HUDEP-2 (cell line): ENCODE measurements at regions not wholly inside any gene's neighbourhood (a gene's known extent, or its start where the extent isn't known, plus 50 kb on each side); places are given as distances from the start of the nearest gene placed in this dataset.

Experiments
- DNase-seq, 76 experiments: peaks; one replicate each; lab custom pipeline; 2025; ENCODE audit not compliant: unreplicated experiment in 76 of 76; lab: John Stamatoyannopoulos, UW

DNA sequence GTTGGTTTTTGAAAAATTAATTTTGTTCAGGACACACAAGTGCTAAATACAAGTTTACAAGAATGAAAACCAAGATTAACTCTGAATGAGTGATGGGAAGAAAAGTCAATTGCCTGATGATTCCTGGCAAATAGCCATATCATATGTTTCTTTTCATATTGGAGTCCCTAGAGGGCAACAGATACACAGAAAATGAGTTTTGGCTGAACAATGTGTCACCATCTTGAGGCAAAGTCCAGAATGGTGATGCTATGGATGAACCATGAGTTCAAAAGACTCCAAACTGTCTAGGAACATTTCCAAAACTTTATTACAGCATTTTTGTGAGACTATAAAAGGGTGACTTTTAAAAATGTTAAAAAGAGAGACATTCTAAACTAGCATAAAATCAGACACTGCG lies 382.9 kb downstream of the TMEM161B start:
- DNase-seq = no peak

DNA sequence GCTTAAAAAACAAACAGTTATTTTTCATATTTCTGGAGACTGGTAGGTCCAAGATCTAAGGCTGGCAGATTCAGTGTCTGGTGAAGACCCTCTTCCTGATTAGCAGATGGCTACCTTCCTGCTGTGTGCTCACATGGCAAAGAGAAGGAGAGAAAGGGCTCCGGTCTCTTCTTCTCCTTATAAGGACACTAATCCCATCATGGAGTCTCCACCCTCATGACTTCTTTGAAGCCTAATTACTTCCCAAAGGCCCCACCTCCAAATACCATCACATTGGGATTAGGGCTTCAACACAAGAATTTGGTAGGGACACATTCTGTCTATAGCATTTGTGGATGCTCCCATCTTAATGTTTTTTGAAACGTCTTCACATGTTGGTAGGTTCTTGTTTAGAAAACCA lies 391.1 kb downstream of the TMEM161B start:
- no peak for DNase-seq

DNA sequence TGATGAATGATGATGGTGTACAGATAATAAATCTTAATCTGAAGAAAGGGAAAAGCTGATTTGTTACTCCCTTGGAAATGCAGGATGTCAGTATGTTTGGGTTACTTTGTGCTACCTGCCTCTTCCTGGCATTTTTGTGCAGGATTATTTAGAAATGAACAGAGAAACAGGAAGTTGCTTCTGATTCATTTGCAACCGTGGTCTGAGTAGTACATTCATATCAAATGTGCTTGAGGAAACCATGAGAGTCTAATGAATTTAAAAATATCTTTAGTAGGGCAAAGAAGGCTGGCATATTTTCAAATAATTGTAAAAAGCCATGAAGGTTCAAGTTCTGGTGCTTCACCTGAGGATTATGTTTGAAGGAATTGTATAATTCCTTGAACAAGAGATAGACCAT lies 391.6 kb downstream of the TMEM161B start:
- DNase-seq = no peak

DNA sequence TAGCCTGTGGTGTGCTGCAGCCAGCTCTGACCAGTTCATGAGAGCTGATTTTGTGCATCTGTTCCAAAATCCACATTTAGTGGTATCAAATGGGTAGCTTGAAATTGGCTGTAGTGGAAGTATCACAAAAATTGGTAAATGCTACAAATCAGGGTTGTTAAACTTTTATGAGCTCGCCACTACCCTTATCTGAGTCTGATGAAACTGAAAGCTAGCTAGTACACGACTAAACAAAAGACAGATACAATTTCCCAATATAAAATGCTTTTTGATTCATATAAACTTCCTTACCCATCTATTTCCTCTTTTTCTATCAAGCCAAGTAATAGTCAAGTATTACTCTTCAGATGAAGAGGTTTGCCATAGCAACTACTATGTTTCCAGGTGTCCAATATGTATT lies 392.0 kb downstream of the TMEM161B start:
- DNase-seq = no peak

DNA sequence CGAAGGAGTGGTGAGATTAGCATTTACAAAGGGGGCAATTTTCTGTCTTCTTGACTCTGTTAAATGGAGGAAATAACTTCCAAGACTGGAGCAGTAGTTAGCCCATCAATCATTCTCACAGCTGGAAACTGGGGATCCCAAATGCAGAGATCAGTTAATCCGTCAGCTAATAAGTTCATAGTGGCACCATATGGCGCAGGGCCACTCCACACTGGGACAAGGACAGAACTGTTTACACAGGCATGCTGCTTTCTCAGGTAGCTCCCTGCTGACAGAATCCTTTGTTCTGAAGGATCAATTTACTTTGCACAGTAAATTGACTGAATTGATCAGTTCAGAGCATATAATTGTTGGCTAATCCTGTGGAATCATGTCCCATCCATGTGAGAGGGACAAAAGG lies 395.7 kb downstream of the TMEM161B start:
- no peak for DNase-seq

DNA sequence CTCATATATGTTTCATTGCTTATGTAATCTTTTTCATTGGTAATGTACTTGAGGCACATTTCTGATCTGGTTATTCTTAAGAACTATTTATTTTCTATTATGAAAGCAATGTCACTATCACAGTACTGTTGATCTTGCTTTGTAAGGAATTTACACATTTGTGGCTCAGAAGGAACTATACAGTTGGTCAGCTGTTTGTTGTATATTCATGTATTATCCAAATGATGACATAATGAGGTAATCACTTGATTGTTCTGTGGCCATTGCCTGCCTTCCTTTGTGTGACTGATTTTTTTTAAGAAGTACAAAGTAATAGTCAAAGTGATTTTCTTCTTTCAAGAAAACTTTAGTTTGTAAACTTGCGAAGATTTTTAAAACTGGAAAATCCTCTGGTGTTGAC lies 399.9 kb downstream of the TMEM161B start:
- no peak for DNase-seq

DNA sequence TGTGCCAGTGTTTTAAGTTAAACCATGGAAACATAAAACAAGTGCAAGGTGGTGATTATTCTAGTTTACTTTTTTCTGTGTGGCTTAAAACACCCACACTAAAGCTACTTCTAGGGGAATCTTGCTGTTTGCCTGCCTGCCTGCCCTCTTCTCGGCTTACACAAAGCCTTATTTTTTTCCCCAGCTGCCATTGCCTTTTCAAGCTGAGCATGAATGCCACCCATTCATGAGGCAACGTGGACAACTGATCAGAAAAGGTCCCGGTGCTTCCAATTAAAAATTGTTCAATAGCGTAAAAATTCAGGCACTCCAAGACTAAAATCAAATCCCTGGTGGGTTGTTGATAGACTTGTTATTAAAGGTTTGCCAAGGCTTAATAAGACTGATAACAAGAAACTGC lies 401.4 kb downstream of the TMEM161B start:
- DNase-seq = no peak

DNA sequence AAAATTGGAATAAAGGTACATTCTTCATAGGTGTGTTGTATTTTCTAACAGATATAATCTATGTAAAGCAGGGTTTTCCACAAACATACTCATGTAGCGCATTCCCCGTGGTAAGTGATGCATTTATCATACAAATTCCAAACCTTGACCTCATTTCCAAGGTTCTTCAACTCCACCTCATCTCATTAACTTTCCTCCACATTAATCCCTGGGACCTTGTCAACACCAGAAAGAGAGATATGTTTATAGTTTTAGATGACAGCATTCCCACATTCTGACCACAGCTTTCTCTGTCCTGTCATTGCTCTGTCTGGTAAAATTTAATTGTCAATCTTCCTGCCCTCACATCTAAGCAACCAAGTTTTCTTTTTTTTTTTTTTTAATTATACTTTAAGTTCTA lies 415.1 kb downstream of the TMEM161B start:
- no peak for DNase-seq

DNA sequence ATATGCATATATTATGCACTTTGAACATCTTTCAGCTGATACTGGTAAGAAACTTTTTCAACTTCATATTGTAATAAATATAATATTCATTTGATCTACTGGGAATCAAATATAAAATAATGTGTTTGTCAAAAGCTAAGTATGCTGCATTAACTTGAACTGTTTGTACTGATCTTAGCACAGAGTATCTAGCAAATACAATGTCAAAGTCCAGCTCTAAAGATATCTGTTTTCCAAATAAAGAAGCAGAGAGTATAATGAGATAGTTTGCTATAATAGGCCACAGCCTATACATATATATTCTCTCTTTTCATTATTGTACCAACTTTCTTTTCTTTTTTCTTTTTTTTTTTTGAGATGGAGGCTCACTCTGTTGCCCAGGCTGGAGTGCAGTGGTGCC lies 417.0 kb downstream of the TMEM161B start:
- no peak for DNase-seq

DNA sequence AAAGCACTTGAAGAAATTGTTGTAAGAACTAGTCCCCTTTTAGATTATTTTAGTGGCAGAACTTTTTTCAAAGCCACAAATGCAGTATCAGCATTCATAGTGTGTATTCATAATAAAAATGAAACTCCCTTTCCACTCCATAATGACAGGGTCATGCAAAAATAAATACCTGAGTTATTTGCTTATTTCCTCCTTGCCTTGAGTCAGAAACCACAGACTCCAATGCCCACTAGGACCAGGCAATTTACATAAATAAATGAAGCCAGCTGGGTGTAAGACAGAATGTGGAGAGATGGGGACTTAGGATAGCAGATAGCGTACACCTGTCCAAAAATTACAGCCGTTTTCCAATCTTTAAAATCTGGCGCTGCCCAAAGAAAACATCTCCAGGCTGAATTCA lies 417.8 kb downstream of the TMEM161B start:
- DNase-seq = no peak

DNA sequence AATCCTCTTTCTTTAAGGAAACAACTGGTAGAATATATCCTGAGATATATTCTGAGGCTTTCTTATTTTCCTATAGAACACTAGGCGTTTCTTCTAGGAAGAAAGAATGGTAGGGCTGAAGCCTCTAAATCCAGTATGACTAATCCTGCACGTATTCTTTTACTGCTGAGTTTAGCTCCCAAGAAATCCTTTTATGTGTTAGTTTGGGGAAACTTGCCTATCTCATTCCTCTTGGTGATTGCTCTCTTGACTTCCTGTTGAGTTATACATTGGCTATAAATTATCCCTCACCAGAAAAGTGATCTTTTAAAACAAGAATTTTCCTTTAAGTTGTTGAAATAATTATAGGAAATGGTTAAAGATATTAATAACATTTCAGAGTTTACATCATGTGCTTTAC lies 422.9 kb downstream of the TMEM161B start:
- no peak for DNase-seq

DNA sequence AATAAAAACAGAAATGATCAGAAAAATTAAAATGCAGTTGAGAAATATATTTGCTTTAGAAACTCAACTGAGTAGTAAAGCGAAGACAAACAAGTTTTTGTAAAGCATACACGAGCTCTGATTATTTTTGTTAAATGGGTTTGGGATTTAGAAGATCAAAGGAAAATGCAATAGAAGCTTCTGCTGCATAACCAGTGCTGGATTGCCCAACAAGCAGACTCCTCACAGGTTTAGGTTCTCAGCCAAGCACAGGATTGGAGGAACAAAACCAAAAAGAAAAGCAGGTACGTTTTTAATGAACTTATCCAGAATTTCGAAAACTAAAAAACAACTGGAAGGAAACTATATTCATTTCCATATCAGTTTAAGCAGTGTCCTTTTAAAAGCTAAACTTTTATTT lies 423.8 kb downstream of the TMEM161B start:
- DNase-seq = no peak

DNA sequence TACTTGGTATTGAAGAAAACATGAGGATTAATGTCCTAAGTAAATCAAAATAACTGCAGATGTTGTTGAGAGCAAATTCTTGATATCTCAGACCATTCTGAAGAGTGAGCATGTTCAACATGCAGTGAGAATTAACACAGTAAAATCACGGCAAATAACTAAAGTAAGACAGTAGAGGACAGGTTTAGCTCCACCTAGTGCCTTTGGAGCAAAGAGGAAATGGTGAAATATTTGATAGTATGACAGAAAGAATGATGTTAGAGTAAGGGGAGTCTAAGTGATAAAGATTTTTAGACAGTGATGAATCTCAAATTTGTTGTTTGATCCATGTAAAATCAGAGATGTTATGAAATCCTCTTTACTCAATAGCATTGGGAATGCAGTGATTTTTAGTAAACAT lies 424.2 kb downstream of the TMEM161B start:
- DNase-seq = no peak

DNA sequence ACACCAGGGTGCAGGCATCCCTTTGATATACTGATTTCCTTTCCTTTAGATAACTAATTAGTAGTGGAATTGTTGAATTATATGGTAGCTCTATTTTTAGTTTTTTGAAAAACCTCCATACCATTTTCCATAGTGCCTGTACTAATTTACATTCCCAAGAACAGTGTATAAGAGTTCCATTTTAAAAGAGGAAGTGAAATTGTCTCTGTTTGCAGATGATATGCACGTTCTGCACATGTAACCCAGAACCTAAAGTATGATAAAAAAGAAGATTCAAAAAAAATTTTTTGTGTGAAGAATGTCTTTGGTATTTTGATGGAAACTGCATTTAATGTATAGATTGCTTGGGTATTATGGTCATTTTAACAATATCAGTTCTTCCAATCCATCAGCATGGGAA lies 424.0 kb upstream of the CCNH start:
- no peak for DNase-seq

DNA sequence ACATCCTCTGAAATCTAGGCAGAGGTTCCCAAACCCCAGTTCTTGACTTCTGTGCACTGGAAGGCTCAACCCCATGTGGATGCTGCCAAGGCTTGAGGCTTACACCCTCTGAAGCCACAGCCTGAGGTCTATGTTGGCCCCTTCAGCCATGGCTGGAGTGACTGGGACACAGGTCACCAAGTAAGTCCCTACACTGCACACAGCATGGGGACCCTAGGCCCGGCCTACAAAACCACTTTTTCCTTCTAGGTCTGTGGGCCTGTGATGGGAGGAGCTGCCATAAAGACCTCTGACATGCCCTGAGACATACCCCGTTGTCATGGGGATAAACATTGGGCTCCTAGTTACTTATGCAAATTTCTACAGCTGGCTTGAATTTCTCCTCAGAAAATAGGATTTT lies 418.8 kb upstream of the CCNH start:
- no peak for DNase-seq

DNA sequence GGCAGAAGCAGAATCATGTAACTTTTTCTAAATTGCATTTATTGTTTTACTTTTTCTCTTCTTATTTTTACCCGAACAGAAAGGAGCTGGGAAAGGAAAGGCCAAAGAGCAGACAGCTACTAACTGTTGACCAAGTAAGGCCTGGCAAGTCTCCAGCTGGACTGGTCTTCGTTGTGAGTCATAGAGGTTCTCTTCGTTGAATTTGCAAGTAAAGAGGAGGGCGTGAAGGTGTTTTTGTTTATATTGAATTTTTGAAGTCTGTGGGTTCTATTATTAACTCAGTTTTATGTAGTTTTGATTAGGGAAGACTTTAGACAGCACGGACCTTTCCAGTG lies 416.5 kb upstream of the CCNH start:
- peak in 9 of 76 experiments; percentile 1 to 51 (median 6) for DNase-seq

DNA sequence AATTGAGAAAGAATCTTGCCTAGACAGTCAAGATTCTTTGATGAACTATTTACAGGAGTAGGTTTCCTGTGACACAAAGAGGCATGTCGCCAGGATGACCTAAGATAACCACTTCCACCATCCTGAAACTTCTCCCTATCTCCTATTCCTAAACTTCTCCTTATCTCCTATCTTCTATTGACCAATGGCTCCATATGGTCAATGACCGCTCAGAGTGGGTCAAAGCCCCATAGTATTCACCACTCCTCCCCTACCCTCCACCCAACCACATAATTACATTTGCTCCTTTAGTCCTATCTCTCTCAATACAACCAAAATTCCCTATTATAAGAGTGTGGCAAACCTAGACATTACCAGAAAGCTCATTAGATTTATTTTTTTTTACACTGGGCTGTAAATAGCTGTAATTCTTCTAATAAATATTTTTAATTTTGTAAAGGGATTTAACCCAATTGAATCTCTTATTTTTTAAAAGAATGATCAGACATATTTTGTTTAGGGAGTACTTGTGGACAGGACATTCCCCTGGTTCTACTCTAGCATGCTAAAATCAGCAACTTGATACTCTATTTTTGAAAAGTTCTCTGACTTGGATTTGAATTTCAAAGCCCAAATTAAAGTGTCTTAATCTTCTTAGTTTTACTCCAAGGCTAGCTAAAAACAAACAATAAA lies 416.0 kb upstream of the CCNH start:
- DNase-seq = no peak

DNA sequence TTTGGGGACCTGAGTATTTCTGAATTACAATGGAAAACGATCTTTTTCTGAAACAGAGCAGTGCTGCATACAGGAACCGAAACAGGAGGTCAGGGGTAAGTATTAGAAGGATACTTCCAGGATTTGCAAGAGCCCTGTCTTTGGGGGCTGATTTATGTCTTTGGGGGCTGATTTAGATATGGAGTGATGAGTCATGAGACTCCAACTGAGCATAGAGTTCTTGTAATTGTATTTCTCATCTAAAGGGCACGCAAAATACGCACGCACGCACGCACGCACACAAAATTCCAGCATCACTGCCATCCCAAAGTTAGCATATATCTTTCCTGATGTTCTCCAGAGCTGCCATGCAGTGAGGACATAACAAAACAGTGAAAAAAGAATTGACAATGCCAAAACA lies 414.8 kb upstream of the CCNH start:
- no peak for DNase-seq

DNA sequence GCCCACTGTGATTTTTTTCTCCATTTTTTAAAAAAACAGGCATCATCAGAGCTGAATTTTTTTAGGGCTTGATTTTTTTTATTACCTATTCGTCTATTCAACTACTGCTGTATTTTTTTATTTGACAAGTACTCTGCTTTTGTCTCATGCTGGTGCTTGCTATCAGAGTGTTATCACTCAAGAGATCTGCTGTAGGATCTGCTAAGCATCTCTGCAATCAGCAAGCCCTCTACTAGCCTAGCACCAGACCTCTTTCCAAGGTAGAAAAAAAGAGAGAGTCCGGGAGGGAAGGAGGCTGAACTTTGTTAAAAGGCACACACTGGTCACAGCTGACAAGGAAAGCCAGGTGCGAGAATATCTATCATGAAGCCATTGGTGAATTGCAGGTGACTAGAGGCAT lies 413.8 kb upstream of the CCNH start:
- no peak for DNase-seq

DNA sequence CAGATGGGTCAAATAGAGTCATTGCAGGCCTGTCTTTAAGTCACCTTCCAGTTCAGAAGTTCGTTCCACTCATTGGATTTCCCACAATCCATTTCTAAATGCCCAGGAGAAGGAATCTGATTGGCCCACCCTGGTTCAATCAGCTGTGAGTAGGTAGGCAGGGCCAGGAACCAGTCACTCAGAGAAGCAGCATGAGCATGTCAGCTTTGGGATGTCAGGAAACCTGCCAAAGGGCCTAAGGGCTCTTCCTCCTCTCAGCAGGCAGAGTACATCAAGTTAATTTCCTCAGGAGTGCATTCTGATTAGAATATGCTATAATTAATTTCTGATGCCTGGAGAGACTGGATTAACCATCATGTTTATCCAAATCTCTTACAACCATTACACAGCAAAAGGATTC lies 412.9 kb upstream of the CCNH start:
- no peak for DNase-seq

DNA sequence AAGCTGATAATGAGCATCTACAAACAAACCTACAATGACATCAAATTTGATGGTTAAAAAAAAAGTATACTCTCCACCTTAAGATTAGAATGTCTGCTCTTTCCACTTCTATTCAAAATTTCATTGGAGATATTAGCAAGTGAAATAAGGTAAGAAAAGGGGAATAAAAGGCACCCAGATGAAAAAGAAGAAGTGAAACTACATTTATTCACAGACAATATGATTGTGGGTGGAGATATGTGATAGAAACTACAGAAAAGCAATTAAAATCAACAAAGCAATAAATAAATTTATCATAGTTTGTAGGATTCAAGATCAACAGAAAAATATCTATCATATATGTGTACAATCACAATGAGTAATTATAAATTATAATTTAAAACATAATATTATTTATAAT lies 395.1 kb upstream of the CCNH start:
- DNase-seq = no peak

DNA sequence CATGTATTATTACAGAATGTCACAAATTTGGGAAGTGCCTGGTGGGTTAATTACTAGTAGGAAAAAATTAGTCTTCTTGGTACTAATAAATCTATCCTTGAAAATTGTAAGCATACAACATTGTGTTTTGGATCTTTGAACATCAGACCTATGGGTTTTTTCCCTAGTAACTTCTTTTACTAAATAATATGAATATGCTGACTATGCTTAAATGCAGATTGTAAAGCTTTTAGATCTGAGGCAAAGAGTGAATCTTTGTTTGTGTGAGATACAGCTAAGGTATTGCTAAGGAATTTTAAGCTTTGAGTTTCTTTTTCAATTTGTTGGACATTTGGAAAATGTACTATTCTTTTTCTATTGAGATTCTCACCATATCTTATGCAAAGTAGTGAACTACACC lies 390.6 kb upstream of the CCNH start:
- DNase-seq = no peak

DNA sequence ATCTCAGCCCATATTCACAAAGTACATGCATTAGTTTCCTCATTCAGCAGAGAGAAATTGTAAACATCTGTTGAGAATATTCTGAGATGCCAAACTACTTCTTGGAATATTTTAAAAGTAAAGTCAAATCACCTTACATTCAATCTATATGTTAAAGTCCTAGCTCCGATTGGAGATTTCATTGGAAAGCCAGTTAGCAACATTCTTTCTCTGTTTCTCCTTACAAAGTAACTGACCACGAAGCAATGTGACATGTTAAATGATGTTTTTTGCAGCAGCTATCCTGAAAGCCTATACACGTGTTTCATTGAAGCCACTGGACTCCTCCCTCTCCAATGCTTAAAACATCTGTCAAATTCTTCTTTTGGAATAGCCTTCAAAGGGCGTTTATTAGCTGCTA lies 379.1 kb upstream of the CCNH start:
- no peak for DNase-seq

DNA sequence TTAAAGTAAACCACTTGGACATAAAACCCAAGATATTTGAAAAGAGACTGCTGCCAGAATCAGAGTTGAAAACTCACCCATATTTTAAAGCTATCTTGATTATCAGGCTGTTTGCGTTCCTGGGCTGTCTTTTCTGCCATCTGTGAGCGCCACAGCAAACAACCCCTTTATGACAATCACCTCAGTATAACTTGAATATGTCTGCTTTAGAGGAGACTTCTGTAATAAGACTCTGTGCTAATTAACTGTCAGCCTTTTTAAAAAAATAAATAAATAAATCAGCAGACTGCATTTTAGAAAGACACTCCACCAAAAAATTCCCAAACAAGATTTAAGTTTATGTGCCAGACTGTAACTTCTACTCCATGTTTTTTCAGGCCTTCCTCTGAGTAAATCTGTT lies 375.7 kb upstream of the CCNH start:
- DNase-seq = no peak
